ENCODE measurements at regions not wholly inside any gene's neighbourhood (a gene's known extent, or its start where the extent isn't known, plus 50 kb on each side); places are given as distances from the start of the nearest gene placed in this dataset.

DNA sequence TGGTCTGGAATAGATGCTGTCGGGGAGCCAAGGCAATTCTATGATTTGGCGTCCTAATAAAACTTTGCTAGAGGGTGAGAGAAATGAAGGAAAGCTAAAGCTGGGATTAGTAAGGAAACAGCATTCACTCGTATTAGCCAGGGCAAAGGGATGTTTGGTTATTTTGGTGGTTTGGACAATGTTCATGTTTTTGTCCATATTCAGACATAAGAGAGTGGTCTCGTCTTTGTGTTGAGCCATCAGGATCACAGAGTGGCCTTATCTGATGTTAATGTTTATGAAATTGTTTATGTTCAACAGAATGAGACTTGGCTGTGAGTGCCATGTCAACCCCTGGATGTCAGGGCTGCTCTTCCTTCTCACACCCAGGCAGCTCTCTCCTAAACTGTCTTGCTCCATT is 58.9 kb upstream of the EPC2 start:
- no peaks in the 10 kb centered on the region for H3K9me3 ChIP-seq (replicated peaks; ENCODE audit: control insufficient read depth, insufficient read depth, low read length)
- no peak overlapping the region for H3K4me3 ChIP-seq (replicated peaks in 1 of 3; ENCODE audit: insufficient read depth in 1 of 3, low read depth in 1 of 3, low read length in 3 of 3)
- H3K4me1 ChIP-seq (ENCODE audit: control insufficient read depth, extremely low read depth, insufficient read depth, low read length) = no peaks in the 10 kb centered on the region
- no peak overlapping the region for H3K4me2 ChIP-seq (ENCODE audit: insufficient read depth, low read length)
- H2AFZ ChIP-seq (ENCODE audit: low read depth, low read length) = no peak overlapping the region
- CTCF ChIA-PET = no interaction called here
- H3K9ac ChIP-seq (replicated peaks; ENCODE audit: extremely low read depth, insufficient read depth, low read length) = no peak overlapping the region
- H3K27me3 ChIP-seq (ENCODE audit: control insufficient read depth in 2 of 2, insufficient read depth in 2 of 2, low read length in 2 of 2) = peaks cover 0 to 2% of the 10 kb centered on the region in 2 experiments
- H3K27ac ChIP-seq (ENCODE audit: insufficient read depth, low read depth, low read length) = no peak overlapping the region
- no peaks in the 10 kb centered on the region for H4K20me1 ChIP-seq (replicated peaks; ENCODE audit: control insufficient read depth, extremely low read depth, insufficient read depth, low read length)
- FAIRE-seq = no peak
- POLR2A ChIA-PET = no interaction called here
- TF ChIP-seq MYC (IDR thresholded peaks at IDR 0.05; ENCODE audit: low read depth, low read length) = no peak
- intact Hi-C loops (cut with micrococcal nuclease) = no loop called here
- dilution Hi-C loops (cut with MboI; ENCODE audit: extremely low pct_ligation_motif_present, low sequenced_read_pairs) = no loop called here
- no peak for DNase-seq (ENCODE audit: low read depth, low spot score)
- H3K36me3 ChIP-seq (ENCODE audit: control insufficient read depth in 2 of 2, extremely low read depth in 1 of 2, insufficient read depth in 2 of 2, low read length in 2 of 2) = no peaks in the 10 kb centered on the region
- no peaks in the 10 kb centered on the region for H3K79me2 ChIP-seq (ENCODE audit: control insufficient read depth, insufficient read depth, low read length)
- no peaks in the 10 kb centered on the region for H3K9me1 ChIP-seq (replicated peaks; ENCODE audit: control insufficient read depth, extremely low read depth, insufficient read depth, low read length)
- BruUV-seq (replicated peaks) = no TSS peak

DNA sequence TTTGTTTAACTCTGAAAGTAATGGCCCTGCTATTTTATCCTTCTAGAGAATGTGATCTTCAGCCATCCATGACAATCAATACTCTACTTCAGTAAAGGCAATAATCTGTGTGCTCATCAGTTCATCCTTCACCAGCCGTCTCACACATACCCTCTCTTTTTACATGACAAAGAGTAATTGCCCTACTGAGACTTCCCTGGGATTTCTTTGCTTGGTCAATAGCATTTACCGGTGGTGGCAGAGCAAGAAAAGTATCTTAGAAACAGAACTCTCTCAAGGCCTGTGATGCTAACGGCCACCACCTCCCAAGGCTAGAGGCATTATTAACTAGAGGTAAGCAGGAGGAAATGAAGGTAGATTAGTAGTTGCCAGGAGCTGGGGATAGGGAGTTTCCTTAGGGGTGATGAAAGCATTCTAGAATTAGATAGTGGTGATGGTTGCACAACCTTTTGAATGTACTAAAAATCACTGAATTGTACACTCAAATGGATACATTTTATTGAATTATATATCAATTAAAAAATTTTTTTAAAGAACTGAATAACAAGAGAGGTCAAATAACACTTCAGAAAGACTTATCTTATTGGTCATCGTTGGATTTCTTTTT is 57.9 kb upstream of the EPC2 start:
- H4K20me1 ChIP-seq (replicated peaks; ENCODE audit: control insufficient read depth, extremely low read depth, insufficient read depth, low read length) = no peaks in the 10 kb centered on the region
- dilution Hi-C loops (cut with MboI; ENCODE audit: extremely low pct_ligation_motif_present, low sequenced_read_pairs) = no loop called here
- no peak overlapping the region for H3K9ac ChIP-seq (replicated peaks; ENCODE audit: extremely low read depth, insufficient read depth, low read length)
- H3K9me3 ChIP-seq (replicated peaks; ENCODE audit: control insufficient read depth, insufficient read depth, low read length) = no peaks in the 10 kb centered on the region
- intact Hi-C loops (cut with micrococcal nuclease) = no loop called here
- TF ChIP-seq JUN (IDR thresholded peaks at IDR 0.05; ENCODE audit: borderline replicate concordance, insufficient read depth, insufficient read length, low read depth) (no peak), POLR2A (IDR thresholded peaks at IDR 0.05; ENCODE audit: low read depth, low read length) (no peak), MAX (IDR thresholded peaks at IDR 0.05; ENCODE audit: insufficient read depth, insufficient read length) (no peak), EZH2 (IDR thresholded peaks at IDR 0.05; ENCODE audit: borderline replicate concordance, low read depth, low read length, severe bottlenecking) (no peak), POLR2AphosphoS5 (IDR thresholded peaks at IDR 0.05; ENCODE audit: insufficient read depth, low read depth, low read length) (no peak), MYC (IDR thresholded peaks at IDR 0.05; ENCODE audit: low read depth, low read length) (no peak), FOS (IDR thresholded peaks at IDR 0.05; ENCODE audit: borderline replicate concordance, insufficient read depth, low read length) (no peak), GATA2 (IDR thresholded peaks at IDR 0.05; ENCODE audit: insufficient read depth, insufficient read length, low read depth, low read length) (no peak)
- TF ChIP-seq, protein P1, sequence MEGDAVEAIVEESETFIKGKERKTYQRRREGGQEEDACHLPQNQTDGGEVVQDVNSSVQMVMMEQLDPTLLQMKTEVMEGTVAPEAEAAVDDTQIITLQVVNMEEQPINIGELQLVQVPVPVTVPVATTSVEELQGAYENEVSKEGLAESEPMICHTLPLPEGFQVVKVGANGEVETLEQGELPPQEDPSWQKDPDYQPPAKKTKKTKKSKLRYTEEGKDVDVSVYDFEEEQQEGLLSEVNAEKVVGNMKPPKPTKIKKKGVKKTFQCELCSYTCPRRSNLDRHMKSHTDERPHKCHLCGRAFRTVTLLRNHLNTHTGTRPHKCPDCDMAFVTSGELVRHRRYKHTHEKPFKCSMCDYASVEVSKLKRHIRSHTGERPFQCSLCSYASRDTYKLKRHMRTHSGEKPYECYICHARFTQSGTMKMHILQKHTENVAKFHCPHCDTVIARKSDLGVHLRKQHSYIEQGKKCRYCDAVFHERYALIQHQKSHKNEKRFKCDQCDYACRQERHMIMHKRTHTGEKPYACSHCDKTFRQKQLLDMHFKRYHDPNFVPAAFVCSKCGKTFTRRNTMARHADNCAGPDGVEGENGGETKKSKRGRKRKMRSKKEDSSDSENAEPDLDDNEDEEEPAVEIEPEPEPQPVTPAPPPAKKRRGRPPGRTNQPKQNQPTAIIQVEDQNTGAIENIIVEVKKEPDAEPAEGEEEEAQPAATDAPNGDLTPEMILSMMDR (IDR thresholded peaks at IDR 0.05; ENCODE audit: extremely low read depth in 1 of 2, insufficient read depth in 1 of 2, low read depth in 1 of 2, low read length in 2 of 2) = no peak
- FAIRE-seq = no peak
- H3K79me2 ChIP-seq (ENCODE audit: control insufficient read depth, insufficient read depth, low read length) = no peaks in the 10 kb centered on the region
- no peaks in the 10 kb centered on the region for H3K36me3 ChIP-seq (ENCODE audit: control insufficient read depth in 2 of 2, extremely low read depth in 1 of 2, insufficient read depth in 2 of 2, low read length in 2 of 2)
- H3K27me3 ChIP-seq (ENCODE audit: control insufficient read depth in 2 of 2, insufficient read depth in 2 of 2, low read length in 2 of 2) = peaks cover 0 to 2% of the 10 kb centered on the region in 2 experiments
- no peak overlapping the region for H2AFZ ChIP-seq (ENCODE audit: low read depth, low read length)
- ChIA-PET POLR2A (no interaction called here), CTCF (no interaction called here)
- no peak overlapping the region for H3K4me2 ChIP-seq (ENCODE audit: insufficient read depth, low read length)
- no peak overlapping the region for H3K27ac ChIP-seq (ENCODE audit: insufficient read depth, low read depth, low read length)
- no peaks in the 10 kb centered on the region for H3K4me1 ChIP-seq (ENCODE audit: control insufficient read depth, extremely low read depth, insufficient read depth, low read length)
- BruUV-seq (replicated peaks) = no TSS peak
- no peak overlapping the region for H3K4me3 ChIP-seq (replicated peaks in 1 of 3; ENCODE audit: insufficient read depth in 1 of 3, low read depth in 1 of 3, low read length in 3 of 3)
- H3K9me1 ChIP-seq (replicated peaks; ENCODE audit: control insufficient read depth, extremely low read depth, insufficient read depth, low read length) = no peaks in the 10 kb centered on the region
- DNase-seq (ENCODE audit: low read depth, low spot score) = no peak
